GM10248 (cell line): ENCODE measurements at regions not wholly inside any gene's neighbourhood (a gene's known extent, or its start where the extent isn't known, plus 50 kb on each side); places are given as distances from the start of the nearest gene placed in this dataset.

ENCODE experiments used
- CTCF ChIA-PET: fragments of 300-600 bp; sonication (Branson Sonifier 250); formaldehyde crosslinking; extraction: SDS; loops from one replicate; lab custom pipeline; 2021; ENCODE audit warnings: antibody characterized with exemption; lab: Yijun Ruan, JAX
- POLR2A ChIA-PET: fragments of 350-650 bp; sonication (Branson Sonifier 250); formaldehyde crosslinking; extraction: SDS; loops from one replicate; lab custom pipeline; 2020; ENCODE audit warnings: antibody characterized with exemption; lab: Yijun Ruan, JAX
- DNase-seq: peaks from one replicate; pipeline ENCODE4 v3.0.0; 2012; ENCODE audit errors: extremely low spot score
- TF ChIP-seq, protein P1 (sequence below): IDR thresholded peaks from 2 replicates; pipeline ENCODE4 v1.5.1; 2012; ENCODE audit warnings: mild to moderate bottlenecking, low read depth; ENCODE audit errors: extremely low read depth, missing control alignments, control extremely low read depth

DNA sequence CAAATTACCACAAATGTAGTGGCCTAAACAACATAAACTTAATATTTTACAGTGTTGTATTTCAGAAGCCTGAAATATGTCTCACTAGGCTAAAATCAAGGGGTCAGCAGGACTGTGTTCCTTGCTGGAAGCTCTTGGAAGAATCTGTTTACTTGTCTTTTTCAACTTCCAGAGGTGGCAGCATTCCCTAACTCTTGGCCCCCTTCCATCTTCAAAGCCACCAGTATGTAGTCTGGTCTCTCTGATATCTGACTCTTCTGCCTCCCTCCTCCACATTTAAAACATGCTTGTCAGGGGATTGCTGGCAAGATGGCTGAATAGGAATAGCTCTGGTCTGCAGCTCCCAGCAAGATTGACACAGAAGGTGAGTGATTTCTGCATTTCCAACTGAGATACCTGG is 567.5 kb downstream of the PLA2G4A start:
- TF ChIP-seq, protein P1, sequence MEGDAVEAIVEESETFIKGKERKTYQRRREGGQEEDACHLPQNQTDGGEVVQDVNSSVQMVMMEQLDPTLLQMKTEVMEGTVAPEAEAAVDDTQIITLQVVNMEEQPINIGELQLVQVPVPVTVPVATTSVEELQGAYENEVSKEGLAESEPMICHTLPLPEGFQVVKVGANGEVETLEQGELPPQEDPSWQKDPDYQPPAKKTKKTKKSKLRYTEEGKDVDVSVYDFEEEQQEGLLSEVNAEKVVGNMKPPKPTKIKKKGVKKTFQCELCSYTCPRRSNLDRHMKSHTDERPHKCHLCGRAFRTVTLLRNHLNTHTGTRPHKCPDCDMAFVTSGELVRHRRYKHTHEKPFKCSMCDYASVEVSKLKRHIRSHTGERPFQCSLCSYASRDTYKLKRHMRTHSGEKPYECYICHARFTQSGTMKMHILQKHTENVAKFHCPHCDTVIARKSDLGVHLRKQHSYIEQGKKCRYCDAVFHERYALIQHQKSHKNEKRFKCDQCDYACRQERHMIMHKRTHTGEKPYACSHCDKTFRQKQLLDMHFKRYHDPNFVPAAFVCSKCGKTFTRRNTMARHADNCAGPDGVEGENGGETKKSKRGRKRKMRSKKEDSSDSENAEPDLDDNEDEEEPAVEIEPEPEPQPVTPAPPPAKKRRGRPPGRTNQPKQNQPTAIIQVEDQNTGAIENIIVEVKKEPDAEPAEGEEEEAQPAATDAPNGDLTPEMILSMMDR: no peak
- ChIA-PET CTCF (no interaction called here), POLR2A (no interaction called here)
- no peak for DNase-seq

GRCh38 chr1:187396929-187397796 is 568.4 kb downstream of the PLA2G4A start:
- ChIA-PET POLR2A (no interaction called here), CTCF (no interaction called here)
- DNase-seq: no peak
- TF ChIP-seq, protein P1: no peak

DNA sequence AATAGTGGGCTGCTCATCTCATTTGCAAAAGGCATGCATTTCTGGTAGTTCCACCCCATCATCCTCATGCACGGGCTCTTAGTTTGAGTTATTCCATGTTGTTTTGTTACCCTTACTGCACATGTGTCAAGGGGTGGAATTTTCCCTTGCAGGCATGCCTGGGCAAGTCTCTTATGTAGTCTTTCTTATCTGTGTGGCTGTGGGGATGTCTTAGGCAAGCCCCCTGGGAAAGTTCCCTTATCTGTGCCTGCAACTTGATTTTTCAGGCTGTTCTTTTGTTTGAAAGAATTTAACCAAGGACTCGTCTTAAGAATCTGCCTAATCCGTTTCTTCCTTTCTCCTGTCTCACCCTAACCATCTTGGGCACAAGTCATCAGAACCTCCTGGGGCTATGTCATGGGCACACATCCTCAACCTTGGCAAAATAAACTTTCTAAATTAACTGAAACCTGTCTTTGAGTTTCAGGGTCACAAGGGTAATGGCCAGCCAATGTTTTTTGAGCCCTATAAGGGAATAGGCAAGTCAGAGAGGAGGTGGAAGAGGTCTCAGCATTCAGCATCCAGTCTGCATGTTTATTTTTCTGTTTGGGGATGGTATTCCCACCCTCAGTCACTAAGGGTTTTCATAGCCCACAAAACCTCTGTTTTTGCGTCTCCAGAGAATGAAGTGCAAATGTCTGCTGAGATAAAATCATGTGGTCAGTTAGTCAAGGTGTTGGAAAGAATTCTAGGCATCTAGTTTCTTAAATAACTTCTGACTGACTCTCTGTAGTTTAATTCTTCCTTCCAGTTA is 579.7 kb downstream of the PLA2G4A start:
- ChIA-PET POLR2A (no interaction called here), CTCF (no interaction called here)
- TF ChIP-seq, protein P1: no peak
- DNase-seq: no peak

DNA sequence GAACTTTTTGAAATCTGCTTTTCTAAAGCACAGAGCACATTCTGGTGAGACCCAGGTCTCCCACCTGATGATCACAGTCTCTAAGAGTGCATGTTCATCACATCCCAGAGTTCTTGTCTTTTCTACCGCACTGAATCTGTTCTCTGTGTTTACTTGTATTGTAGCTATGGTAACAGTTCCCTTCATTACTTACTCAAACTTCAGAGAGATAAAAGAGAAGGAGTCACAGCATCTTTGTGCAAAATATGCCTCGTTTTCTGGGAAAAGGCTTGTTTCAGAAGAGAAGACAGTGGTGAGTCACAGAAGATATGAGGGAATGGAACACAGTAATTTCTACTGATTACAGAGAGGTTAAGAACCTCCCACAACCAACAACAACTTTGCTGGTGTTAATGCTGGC is 580.6 kb downstream of the PLA2G4A start:
- ChIA-PET CTCF (no interaction called here), POLR2A (no interaction called here)
- no peak for DNase-seq

DNA sequence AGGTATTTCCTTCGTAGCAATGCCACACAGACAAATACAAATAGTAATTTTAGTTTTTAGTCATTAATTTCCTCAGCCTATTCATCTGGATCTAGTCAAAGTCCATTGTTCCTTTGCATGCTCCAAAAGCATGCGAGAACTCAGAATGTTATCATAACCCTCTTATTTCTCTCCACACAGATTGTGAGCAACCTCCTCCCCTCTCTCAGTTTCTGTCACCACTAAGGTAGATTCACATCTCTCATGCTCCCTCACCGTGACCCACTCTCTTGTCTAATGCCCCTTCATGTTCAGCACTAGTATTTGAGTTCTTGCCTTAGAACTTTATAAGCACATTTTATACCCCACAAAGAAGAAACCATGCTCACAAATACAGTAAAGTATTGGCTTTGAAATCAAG is 582.4 kb downstream of the PLA2G4A start:
- POLR2A ChIA-PET: no interaction called here

More for the DNA sequence above, 580.6 kb downstream of the PLA2G4A start:
- TF ChIP-seq, protein P1: no peak

More for the DNA sequence above, 582.4 kb downstream of the PLA2G4A start:
- CTCF ChIA-PET: no interaction called here
- TF ChIP-seq, protein P1: no peak
- DNase-seq: peak; percentile 3
